NT2/D1 (cell line): ENCODE measurements at regions not wholly inside any gene's neighbourhood (a gene's known extent, or its start where the extent isn't known, plus 50 kb on each side); places are given as distances from the start of the nearest gene placed in this dataset.

ENCODE experiments used
- DNase-seq: peaks from one replicate; pipeline ENCODE4 v3.0.0-alpha.2; 2011; ENCODE audit warnings: low read depth, low spot score
- H3K27me3 ChIP-seq: 2 replicates; pipeline ENCODE4 v1.6.0; 2011; ENCODE audit warnings: mild to moderate bottlenecking; ENCODE audit not compliant: insufficient read length, insufficient read depth
- H3K36me3 ChIP-seq: 2 replicates; pipeline ENCODE4 v1.6.1; 2011; ENCODE audit warnings: mild to moderate bottlenecking, low read length, mixed read lengths; ENCODE audit not compliant: insufficient read depth, insufficient read length
- H3K4me1 ChIP-seq: 2 replicates; pipeline ENCODE4 v1.5.1; 2011; ENCODE audit not compliant: insufficient read depth, insufficient read length
- H3K4me3 ChIP-seq: 2 replicates; pipeline ENCODE4 v1.5.1; 2011; ENCODE audit warnings: low read depth; ENCODE audit not compliant: insufficient read length
- H3K9ac ChIP-seq: 2 replicates; pipeline ENCODE4 v1.6.0; 2011; ENCODE audit warnings: low read depth; ENCODE audit not compliant: insufficient read length
- H3K9me3 ChIP-seq: 2 replicates; pipeline ENCODE4 v1.5.1; 2011; ENCODE audit warnings: mild to moderate bottlenecking, low read length; ENCODE audit not compliant: insufficient read depth
- SUZ12 ChIP-seq: IDR thresholded peaks from 2 replicates; pipeline ENCODE4 v1.6.1; 2011; ENCODE audit not compliant: insufficient read length, insufficient read depth; ENCODE audit errors: extremely low read depth
- YY1 ChIP-seq: IDR thresholded peaks from 2 replicates; pipeline ENCODE4 v1.6.1; 2011; ENCODE audit not compliant: insufficient read length, insufficient read depth
- ZNF274 ChIP-seq: IDR thresholded peaks from 2 replicates; pipeline ENCODE4 v1.6.1; 2011; ENCODE audit warnings: mild to moderate bottlenecking, low read depth, low read length

DNA sequence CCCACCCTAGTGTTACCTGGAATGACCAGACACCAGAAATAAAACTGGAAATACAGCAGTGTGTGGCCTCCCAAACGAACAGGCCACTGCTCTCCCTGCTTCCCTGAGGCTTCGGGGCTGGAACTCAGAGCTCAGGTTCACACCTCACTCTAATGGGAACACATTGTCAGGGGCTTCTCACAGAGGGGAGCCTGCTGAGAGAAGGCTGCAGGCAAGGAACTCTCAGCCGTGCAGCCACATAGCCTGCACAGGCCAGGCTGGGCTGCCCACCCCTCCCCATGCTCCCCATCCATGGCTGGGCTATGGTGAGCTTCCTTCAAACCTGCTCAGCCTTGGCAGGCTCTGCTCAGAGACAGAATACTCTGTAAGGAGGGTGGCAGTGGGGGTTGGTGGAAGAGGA, 302.5 kb downstream of the EMP1 start:
- no peaks in the 10 kb centered on the region for H3K36me3 ChIP-seq
- peaks cover 3% of the 10 kb centered on the region for H3K27me3 ChIP-seq
- DNase-seq, result no peak
- peaks cover 14% of the 10 kb centered on the region for H3K4me1 ChIP-seq
- H3K9ac ChIP-seq, result peak overlapping the region; percentile 29
- no peak for TF ChIP-seq YY1
- no peaks in the 10 kb centered on the region for H3K9me3 ChIP-seq
- H3K4me3 ChIP-seq, result no peak overlapping the region

DNA sequence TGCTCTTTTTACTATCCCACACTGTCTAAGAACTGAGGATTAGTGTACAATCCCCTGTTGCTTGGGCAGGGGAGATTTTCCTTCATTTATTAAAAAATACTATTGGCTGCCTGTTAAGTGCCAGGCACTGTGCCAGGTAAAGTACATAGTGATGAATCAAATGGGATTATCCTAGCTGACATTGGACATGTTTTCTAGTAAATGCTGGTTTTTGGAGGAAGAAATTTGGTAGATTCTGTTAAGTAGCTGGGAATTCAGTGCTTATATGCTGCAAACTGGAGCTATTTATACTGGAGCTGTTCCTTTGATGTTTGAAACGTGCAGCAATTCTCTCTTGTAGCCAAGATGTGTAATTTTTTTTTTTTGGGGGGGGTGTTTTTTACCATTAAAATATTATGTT, 299.6 kb downstream of the EMP1 start:
- Histone ChIP-seq H3K4me3 (no peak overlapping the region), H3K4me1 (peaks cover 14% of the 10 kb centered on the region), H3K9ac (no peak overlapping the region), H3K27me3 (peaks cover 3% of the 10 kb centered on the region), H3K36me3 (no peaks in the 10 kb centered on the region), H3K9me3 (no peaks in the 10 kb centered on the region)
- TF ChIP-seq YY1, result no peak
- no peak for TF ChIP-seq ZNF274
- TF ChIP-seq SUZ12, result no peak
- DNase-seq, result no peak

DNA sequence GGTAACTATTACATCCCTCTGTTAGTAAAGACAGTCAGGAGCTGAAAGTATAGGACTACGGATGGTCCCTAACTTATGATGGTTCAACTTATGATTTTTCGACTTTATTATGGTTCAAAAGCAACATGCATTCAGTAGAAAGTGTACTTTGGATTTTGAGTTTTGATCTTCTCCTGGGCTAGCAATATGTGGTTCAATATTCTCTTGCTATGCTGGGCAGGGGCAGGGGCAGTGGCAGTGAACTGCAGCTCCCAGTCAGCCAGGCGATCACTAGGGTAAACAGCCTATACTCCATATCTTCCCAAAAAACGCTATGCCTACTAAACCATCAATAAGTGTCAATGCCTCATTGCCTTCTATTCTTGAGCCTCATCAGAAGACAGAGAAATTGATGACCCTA, 292.7 kb downstream of the EMP1 start:
- Histone ChIP-seq H3K9me3 (no peaks in the 10 kb centered on the region), H3K4me3 (no peak overlapping the region), H3K9ac (no peak overlapping the region)

DNA sequence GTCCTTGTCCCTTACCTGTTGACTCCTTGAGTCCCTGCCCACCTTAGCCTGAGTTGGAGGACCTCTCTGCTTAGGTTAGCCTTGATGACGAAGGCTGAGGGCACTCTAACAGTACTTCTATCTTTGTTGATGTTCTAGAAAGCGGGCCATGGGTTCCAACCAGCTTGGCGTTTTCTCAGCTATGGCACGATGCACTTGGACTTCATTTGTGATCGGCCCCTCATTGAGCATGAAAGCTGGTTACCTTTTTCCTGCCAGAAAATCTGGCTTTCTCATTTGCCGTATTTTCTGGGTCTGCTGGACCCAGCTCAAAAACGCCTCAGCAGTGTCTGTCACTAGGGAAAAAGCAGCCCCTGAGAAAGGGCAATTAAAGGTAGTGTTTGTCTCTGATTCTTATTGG, 290.8 kb downstream of the EMP1 start:
- H3K9me3 ChIP-seq, result no peaks in the 10 kb centered on the region
- H3K27me3 ChIP-seq, result no peaks in the 10 kb centered on the region
- TF ChIP-seq ZNF274 (no peak), YY1 (no peak), SUZ12 (no peak)
- no peak overlapping the region for H3K4me3 ChIP-seq
- no peaks in the 10 kb centered on the region for H3K4me1 ChIP-seq
- H3K36me3 ChIP-seq, result no peaks in the 10 kb centered on the region
- no peak overlapping the region for H3K9ac ChIP-seq
- no peak for DNase-seq

More for the DNA sequence above, 292.7 kb downstream of the EMP1 start:
- no peaks in the 10 kb centered on the region for H3K4me1 ChIP-seq
- H3K36me3 ChIP-seq, result no peaks in the 10 kb centered on the region
- H3K27me3 ChIP-seq, result no peaks in the 10 kb centered on the region
- no peak for DNase-seq
- TF ChIP-seq SUZ12 (no peak), YY1 (no peak), ZNF274 (no peak)

DNA sequence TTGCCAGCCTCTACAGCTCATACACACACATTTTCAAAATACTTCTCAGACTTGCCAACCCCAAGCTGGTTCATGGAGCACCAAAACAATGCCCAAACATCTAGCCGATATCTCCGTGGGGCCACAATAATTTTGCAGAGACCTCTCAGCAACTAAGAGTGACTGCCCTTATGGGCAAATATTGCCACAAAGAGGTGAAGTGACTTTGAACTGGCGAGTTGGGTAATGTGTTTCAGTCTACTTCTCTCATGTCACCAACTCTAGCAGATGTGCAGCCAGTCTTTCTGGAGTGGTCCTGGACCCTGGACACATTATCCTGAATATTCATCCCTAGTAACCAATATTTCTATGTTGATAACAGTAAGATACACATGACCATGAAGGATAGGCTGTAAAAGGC, 290.3 kb downstream of the EMP1 start:
- TF ChIP-seq ZNF274 (no peak), YY1 (no peak), SUZ12 (no peak)
- H3K9me3 ChIP-seq, result no peaks in the 10 kb centered on the region
- no peaks in the 10 kb centered on the region for H3K4me1 ChIP-seq
- DNase-seq, result no peak
- no peaks in the 10 kb centered on the region for H3K36me3 ChIP-seq
- H3K4me3 ChIP-seq, result no peak overlapping the region
- H3K9ac ChIP-seq, result no peak overlapping the region
- H3K27me3 ChIP-seq, result no peaks in the 10 kb centered on the region

DNA sequence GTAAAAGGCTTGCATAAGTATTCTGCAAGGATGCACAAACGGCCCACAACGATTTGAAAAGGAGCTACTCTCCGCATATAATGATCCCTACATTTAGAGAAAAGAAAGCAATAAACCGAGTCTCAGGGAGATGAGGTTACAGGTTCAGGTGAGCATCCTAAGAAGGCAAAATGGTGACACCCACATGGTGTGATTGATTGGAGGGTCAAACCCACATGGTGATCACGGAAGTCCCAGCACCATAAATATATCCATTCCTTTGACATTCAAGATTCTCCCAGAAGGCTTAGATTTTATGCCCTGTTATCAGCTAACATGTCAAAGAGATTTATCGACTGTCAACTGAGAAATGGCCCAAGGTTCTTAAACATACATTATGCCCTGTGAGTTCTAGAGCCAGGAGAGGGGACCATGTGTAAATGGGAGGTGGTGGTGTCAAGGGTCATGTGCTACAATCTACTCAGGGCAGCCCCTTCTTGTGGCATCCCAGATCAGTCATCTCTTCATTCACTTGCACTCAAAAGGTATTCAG, 282.2 kb downstream of the EMP1 start:
- no peak overlapping the region for H3K4me3 ChIP-seq
- H3K27me3 ChIP-seq, result no peaks in the 10 kb centered on the region
- DNase-seq, result no peak
- H3K9ac ChIP-seq, result no peak overlapping the region
- H3K9me3 ChIP-seq, result no peaks in the 10 kb centered on the region
- no peaks in the 10 kb centered on the region for H3K4me1 ChIP-seq
- TF ChIP-seq ZNF274 (no peak), YY1 (no peak), SUZ12 (no peak)
- no peaks in the 10 kb centered on the region for H3K36me3 ChIP-seq

DNA sequence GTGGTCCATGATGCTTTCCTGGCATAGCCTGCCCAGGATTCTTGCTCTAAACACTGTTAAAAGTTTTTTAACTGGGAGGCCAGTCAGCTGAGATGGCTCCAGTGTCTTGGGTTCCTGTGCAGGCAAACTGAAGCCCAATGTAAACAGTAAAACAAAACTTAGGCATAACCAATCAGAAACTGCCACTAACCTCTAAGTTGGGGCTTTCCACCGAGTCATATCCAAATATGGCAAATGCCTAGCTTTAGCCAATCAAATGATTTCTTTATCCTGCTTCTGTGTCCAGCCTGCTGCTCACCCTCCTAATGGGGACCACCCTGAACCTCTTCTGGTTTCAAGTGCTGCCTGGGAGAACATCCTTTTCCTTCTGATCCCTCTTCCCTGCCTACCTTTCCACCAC, 277.9 kb downstream of the EMP1 start:
- Histone ChIP-seq H3K4me1 (no peaks in the 10 kb centered on the region), H3K27me3 (no peaks in the 10 kb centered on the region), H3K9ac (no peak overlapping the region), H3K9me3 (no peaks in the 10 kb centered on the region), H3K36me3 (no peaks in the 10 kb centered on the region), H3K4me3 (no peak overlapping the region)
- no peak for TF ChIP-seq SUZ12
- TF ChIP-seq YY1, result no peak
- no peak for TF ChIP-seq ZNF274
- no peak for DNase-seq

DNA sequence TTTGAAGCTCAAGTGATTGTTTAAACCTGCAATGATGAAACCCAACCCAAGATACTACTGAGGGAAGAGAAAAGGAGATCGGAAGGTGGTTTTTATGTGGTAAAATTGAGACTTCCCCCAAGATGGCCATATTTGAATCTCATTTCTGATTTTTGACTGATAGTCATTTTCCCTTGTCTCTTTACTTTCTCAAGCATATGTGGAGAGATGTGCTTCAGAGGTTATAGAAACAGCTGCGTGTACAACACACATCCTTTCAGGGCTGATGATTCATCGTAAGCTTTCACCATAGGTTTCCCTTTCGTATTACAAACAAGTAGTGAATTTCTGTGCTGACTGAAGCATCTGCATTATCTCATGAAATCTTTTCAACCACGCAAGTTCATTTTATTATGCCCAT, 276.2 kb downstream of the EMP1 start:
- DNase-seq, result no peak
- TF ChIP-seq ZNF274, result no peak
- TF ChIP-seq YY1, result no peak
- no peak for TF ChIP-seq SUZ12
- no peaks in the 10 kb centered on the region for H3K9me3 ChIP-seq
- H3K36me3 ChIP-seq, result no peaks in the 10 kb centered on the region
- H3K4me1 ChIP-seq, result no peaks in the 10 kb centered on the region
- H3K27me3 ChIP-seq, result no peaks in the 10 kb centered on the region
- no peak overlapping the region for H3K4me3 ChIP-seq
- no peak overlapping the region for H3K9ac ChIP-seq
